ENCODE measurements at regions not wholly inside any gene's neighbourhood (a gene's known extent, or its start where the extent isn't known, plus 50 kb on each side); places are given as distances from the start of the nearest gene placed in this dataset.

GRCh38 chr4:107351196-107351595, 315.1 kb upstream of the DKK2 start:
- no peak for TF ChIP-seq CTCF (IDR thresholded peaks at IDR 0.05)
- TF ChIP-seq ZFX (IDR thresholded peaks at IDR 0.05; ENCODE audit: borderline replicate concordance) = no peak

Data from 22Rv1 (cell line).